B cell (primary cell): ENCODE measurements at regions not wholly inside any gene's neighbourhood (a gene's known extent, or its start where the extent isn't known, plus 50 kb on each side); places are given as distances from the start of the nearest gene placed in this dataset.

Experiments used
- ATAC-seq: fragments of 200-7000 bp; cut with Tn5 transposase; one replicate; pipeline ENCODE4 v1.10.0; 2021; ENCODE audit warnings: low read depth, mild to moderate bottlenecking, moderate number of reproducible peaks, moderate library complexity
- CTCF ChIA-PET: fragments of 350-600 bp; sonication (Branson Sonifier 250); formaldehyde crosslinking; loops from one replicate; lab custom pipeline; 2021; ENCODE audit warnings: antibody characterized with exemption, inconsistent platforms; lab: Charles Lee
- POLR2A ChIA-PET: fragments of 350-600 bp; sonication (Branson Sonifier 250); formaldehyde crosslinking; loops from one replicate; lab custom pipeline; 2021; ENCODE audit warnings: antibody characterized with exemption; lab: Charles Lee
- DNase-seq: peaks from one replicate; pipeline ENCODE4 v3.0.0; 2013
- H2AFZ ChIP-seq: 2 replicates; pipeline ENCODE4 v1.6.1; 2012; ENCODE audit warnings: mild to moderate bottlenecking, low read depth, low read length; ENCODE audit not compliant: insufficient read depth, poor library complexity, severe bottlenecking
- H3K27ac ChIP-seq, 2 donors: 1 replicate in 1 of 2; 2 replicates in 1 of 2; pipeline ENCODE4 v1.5.1; 2012 to 2013; ENCODE audit warnings: low read length in 2 of 2, mild to moderate bottlenecking in 2 of 2, moderate library complexity in 1 of 2
- H3K27me3 ChIP-seq, 4 experiments: fragments of 200-600 bp in 1 of 4; sonication (generic) in 1 of 4; replicated peaks in 1 of 4; 1 replicate in 2 of 4; 2 replicates in 2 of 4; pipeline versions ENCODE4 v1.6.1 to v1.7.0; 2013 to 2016; ENCODE audit warnings: low read length in 3 of 4, mild to moderate bottlenecking in 2 of 4, mixed read lengths in 1 of 4, moderate library complexity in 1 of 4; ENCODE audit not compliant: insufficient read depth in 4 of 4, control insufficient read depth in 3 of 4; ENCODE audit errors: control extremely low read depth in 1 of 4
- H3K36me3 ChIP-seq, 2 experiments: replicated peaks in 1 of 2; 1 replicate in 1 of 2; 2 replicates in 1 of 2; pipeline versions ENCODE4 v1.6.1 to v1.7.1; 2013; ENCODE audit warnings: low read length in 1 of 2; ENCODE audit not compliant: insufficient read depth in 2 of 2, control insufficient read depth in 1 of 2; ENCODE audit errors: control extremely low read depth in 1 of 2, extremely low read depth in 1 of 2
- H3K4me1 ChIP-seq, 2 donors: fragments of 200-600 bp in 1 of 2; sonication (generic) in 1 of 2; 1 replicate in 1 of 2; 2 replicates in 1 of 2; pipeline versions ENCODE4 v1.5.1 to v1.6.1; 2013 to 2017; ENCODE audit warnings: low read length in 2 of 2; ENCODE audit not compliant: control insufficient read depth in 2 of 2, insufficient read depth in 2 of 2
- H3K4me2 ChIP-seq: replicated peaks from 2 replicates; pipeline ENCODE3; 2012; ENCODE audit warnings: mild to moderate bottlenecking, low read depth, low read length; ENCODE audit not compliant: poor library complexity, severe bottlenecking
- H3K4me3 ChIP-seq, 5 experiments: fragments of 200-600 bp in 1 of 5; sonication (generic) in 1 of 5; 1 replicate in 3 of 5; 2 replicates in 2 of 5; pipeline versions ENCODE4 v1.5.1 to v1.7.0; 2011 to 2016; ENCODE audit warnings: low read length in 4 of 5, mild to moderate bottlenecking in 4 of 5, low read depth in 2 of 5, control low read depth in 1 of 5, moderate library complexity in 1 of 5; ENCODE audit not compliant: insufficient read depth in 1 of 5; ENCODE audit errors: control extremely low read depth in 1 of 5, extremely low read depth in 1 of 5
- H3K79me2 ChIP-seq: fragments of 200-600 bp; sonication (generic); one replicate; pipeline ENCODE4 v1.6.0; 2016; ENCODE audit warnings: low read length; ENCODE audit not compliant: control insufficient read depth, insufficient read depth
- H3K9ac ChIP-seq: fragments of 200-600 bp; sonication (generic); 2 replicates; pipeline ENCODE4 v1.6.1; 2017; ENCODE audit warnings: mild to moderate bottlenecking, low read length, moderate library complexity
- H3K9me3 ChIP-seq, 3 donors: one replicate each; pipeline versions ENCODE4 v1.6.1 to v1.7.1; 2013; ENCODE audit warnings: low read length in 2 of 3; ENCODE audit not compliant: control insufficient read depth in 2 of 3, insufficient read depth in 1 of 3; ENCODE audit errors: control extremely low read depth in 1 of 3
- H4K20me1 ChIP-seq: 2 replicates; pipeline ENCODE4 v1.6.0; 2012; ENCODE audit warnings: mild to moderate bottlenecking, low read length; ENCODE audit not compliant: insufficient read depth, control insufficient read depth, poor library complexity, severe bottlenecking
- H3K27ac Mint-ChIP-seq: one replicate; pipeline ENCODE4 v1.8.0; 2021; ENCODE audit warnings: mixed read lengths
- H3K27me3 Mint-ChIP-seq: one replicate; pipeline ENCODE4 v1.8.0; 2021; ENCODE audit warnings: mixed read lengths
- H3K4me1 Mint-ChIP-seq: one replicate; pipeline ENCODE4 v1.8.0; 2021; ENCODE audit warnings: mixed read lengths
- H3K4me3 Mint-ChIP-seq: one replicate; pipeline ENCODE4 v1.8.0; 2021; ENCODE audit warnings: mixed read lengths
- H3K9me3 Mint-ChIP-seq: one replicate; pipeline ENCODE4 v1.8.0; 2022; ENCODE audit warnings: mixed read lengths; ENCODE audit not compliant: insufficient read depth
- EZH2 ChIP-seq: IDR thresholded peaks from 2 replicates; pipeline ENCODE4 v1.6.1; 2012; ENCODE audit warnings: borderline replicate concordance, low read depth, mild to moderate bottlenecking, moderate library complexity, low read length; ENCODE audit not compliant: insufficient read depth, poor library complexity, severe bottlenecking
- WGBS: methylation state at CpG from one replicate; pipeline ENCODE4 v1.1.5; 2013; ENCODE audit warnings: missing lambda C conversion rate; ENCODE audit not compliant: insufficient coverage; 5-methylcytosine and 5-hydroxymethylcytosine counted together
- intact Hi-C: fragments of 100-400 bp; cut with micrococcal nuclease; formaldehyde crosslinking; loops from one replicate; pipeline ENCODE4 v1.10.0; 2022
- TF ChIP-seq, protein P1 (sequence below): fragments of 200-600 bp; IDR thresholded peaks from one replicate; pipeline ENCODE4 v1.8.0; 2022; ENCODE audit warnings: antibody characterized with exemption, mild to moderate bottlenecking

DNA sequence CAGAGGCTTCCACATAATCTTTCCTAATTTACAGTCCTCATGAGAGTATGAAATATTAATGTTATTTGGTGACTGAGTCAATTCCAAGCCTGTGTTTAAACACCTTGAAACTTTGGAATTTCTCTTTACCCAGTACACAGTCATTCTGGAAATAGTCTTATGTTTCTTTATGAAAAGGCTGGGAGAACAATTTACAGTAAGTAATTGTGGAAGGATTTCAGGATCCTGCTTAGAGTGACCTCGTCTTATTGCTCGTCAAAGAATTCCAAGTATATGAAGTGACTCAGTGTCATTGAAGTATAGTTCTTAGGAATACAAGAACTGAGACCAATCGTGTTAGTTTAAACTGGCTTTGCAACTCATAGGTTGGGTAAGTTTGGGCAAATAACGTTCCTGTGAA, 634.2 kb downstream of the SLC16A7 start:
- intact Hi-C loops: no loop called here
- Histone ChIP-seq H3K27me3 (no peaks in the 10 kb centered on the region), H3K9ac (no peak overlapping the region), H4K20me1 (no peaks in the 10 kb centered on the region), H3K9me3 (peaks cover 0 to 8% (median 0%) of the 10 kb centered on the region in 3 donors), H3K27ac (no peak overlapping the region), H3K79me2 (no peaks in the 10 kb centered on the region), H3K4me3 (no peak overlapping the region), H3K4me2 (no peak overlapping the region), H3K4me1 (no peaks in the 10 kb centered on the region), H3K36me3 (no peaks in the 10 kb centered on the region), H2AFZ (no peak overlapping the region)
- WGBS: 80% methylated on average over 1 of the region's 4 CpGs
- Mint-ChIP-seq H3K4me1 (no peaks in the 10 kb centered on the region), H3K9me3 (no peaks in the 10 kb centered on the region), H3K27ac (no peak overlapping the region), H3K27me3 (no peaks in the 10 kb centered on the region), H3K4me3 (no peak overlapping the region)
- ChIA-PET POLR2A (no interaction called here), CTCF (no interaction called here)
- no peak for TF ChIP-seq EZH2
- TF ChIP-seq, protein P1, sequence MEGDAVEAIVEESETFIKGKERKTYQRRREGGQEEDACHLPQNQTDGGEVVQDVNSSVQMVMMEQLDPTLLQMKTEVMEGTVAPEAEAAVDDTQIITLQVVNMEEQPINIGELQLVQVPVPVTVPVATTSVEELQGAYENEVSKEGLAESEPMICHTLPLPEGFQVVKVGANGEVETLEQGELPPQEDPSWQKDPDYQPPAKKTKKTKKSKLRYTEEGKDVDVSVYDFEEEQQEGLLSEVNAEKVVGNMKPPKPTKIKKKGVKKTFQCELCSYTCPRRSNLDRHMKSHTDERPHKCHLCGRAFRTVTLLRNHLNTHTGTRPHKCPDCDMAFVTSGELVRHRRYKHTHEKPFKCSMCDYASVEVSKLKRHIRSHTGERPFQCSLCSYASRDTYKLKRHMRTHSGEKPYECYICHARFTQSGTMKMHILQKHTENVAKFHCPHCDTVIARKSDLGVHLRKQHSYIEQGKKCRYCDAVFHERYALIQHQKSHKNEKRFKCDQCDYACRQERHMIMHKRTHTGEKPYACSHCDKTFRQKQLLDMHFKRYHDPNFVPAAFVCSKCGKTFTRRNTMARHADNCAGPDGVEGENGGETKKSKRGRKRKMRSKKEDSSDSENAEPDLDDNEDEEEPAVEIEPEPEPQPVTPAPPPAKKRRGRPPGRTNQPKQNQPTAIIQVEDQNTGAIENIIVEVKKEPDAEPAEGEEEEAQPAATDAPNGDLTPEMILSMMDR: no peak
- DNase-seq (no peak), ATAC-seq (no peak)

DNA sequence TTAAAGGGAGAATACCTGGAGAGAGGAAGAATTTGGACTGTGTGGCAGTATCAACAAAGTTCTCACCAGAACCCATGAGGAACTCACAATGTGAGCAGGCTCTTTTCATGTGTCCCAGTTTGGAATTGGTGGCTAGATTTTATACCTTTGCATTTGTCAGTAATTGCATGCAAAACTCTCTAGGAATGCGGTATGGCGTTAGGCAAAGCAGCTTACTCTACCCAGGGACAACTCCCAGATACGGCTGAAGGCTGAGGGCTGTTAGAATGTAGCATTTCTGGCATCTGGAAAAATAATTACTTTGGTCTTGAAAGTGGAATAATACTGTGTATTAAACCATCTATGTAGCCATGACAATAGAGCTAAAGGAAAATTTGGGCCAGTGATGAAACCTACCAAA, 635.5 kb downstream of the SLC16A7 start:
- Mint-ChIP-seq H3K4me3 (no peak overlapping the region), H3K9me3 (no peaks in the 10 kb centered on the region), H3K4me1 (no peaks in the 10 kb centered on the region), H3K27ac (no peak overlapping the region), H3K27me3 (no peaks in the 10 kb centered on the region)
- H4K20me1 ChIP-seq: no peaks in the 10 kb centered on the region
- H3K4me3 ChIP-seq: no peak overlapping the region
- intact Hi-C loops: no loop called here
- no peak overlapping the region for H3K9ac ChIP-seq
- ChIA-PET CTCF (no interaction called here), POLR2A (no interaction called here)
- H3K27ac ChIP-seq: no peak overlapping the region
- no peaks in the 10 kb centered on the region for H3K79me2 ChIP-seq
- no peaks in the 10 kb centered on the region for H3K4me1 ChIP-seq
- no peak for DNase-seq
- no peak for ATAC-seq
- no peak overlapping the region for H2AFZ ChIP-seq
- 100% methylated on average over 2 of the region's 3 CpGs for WGBS
- no peak overlapping the region for H3K4me2 ChIP-seq
- H3K27me3 ChIP-seq: no peaks in the 10 kb centered on the region
- TF ChIP-seq, protein P1: no peak
- H3K9me3 ChIP-seq: peaks cover 0 to 11% (median 0%) of the 10 kb centered on the region in 3 donors
- H3K36me3 ChIP-seq: no peaks in the 10 kb centered on the region
